ENCODE measurements at regions not wholly inside any gene's neighbourhood (a gene's known extent, or its start where the extent isn't known, plus 50 kb on each side); places are given as distances from the start of the nearest gene placed in this dataset.

- CTCF ChIA-PET (ENCODE audit: unreplicated experiment) = interaction anchor here (1.2 kb wide), 1 partner anchor 17 kb away, joined by 3 read pairs; no protein-coding TSS in a partner anchor
These were observed 96.6 kb upstream of the AKIRIN2 start for GRCh38 chr6:87798393-87799278.

GRCh38 chr6:87794922-87795885, 93.2 kb upstream of the AKIRIN2 start:
- Histone ChIP-seq H3K4me1 (ENCODE audit: insufficient read depth, low read length, poor library complexity, severe bottlenecking) (peaks cover 94% of the 10 kb centered on the region), H3K9me2 (ENCODE audit: insufficient read depth, low read length) (no peaks in the 10 kb centered on the region), H4K20me1 (ENCODE audit: insufficient read depth, low read length) (no peaks in the 10 kb centered on the region), H3K79me2 (ENCODE audit: insufficient read depth, low read depth, low read length) (peaks cover 13% of the 10 kb centered on the region; the same call in 1 of the 2 replicates), H3K9me3 (ENCODE audit: low read length) (no peaks in the 10 kb centered on the region), H3K27ac (ENCODE audit: low read depth, low read length, poor library complexity, severe bottlenecking) (peak overlapping the region; percentile 91), H3K36me3 (ENCODE audit: insufficient read depth, low read length) (no peaks in the 10 kb centered on the region), H3K4me2 (ENCODE audit: low read length) (peak overlapping the region; percentile 82), H2AFZ (ENCODE audit: low read length) (peak overlapping the region; percentile 67), H3K4me3 (ENCODE audit: low read depth, low read length, poor library complexity, severe bottlenecking) (no peak overlapping the region)
- DNase-seq (ENCODE audit: low spot score) = no peak
- ChIA-PET POLR2A (interaction anchor here (0.6 to 6.6 kb wide), 8 partner anchors 11 to 1136 kb away, joined by 3 to 67 read pairs (median 4); partner anchors contain the start of gene AKIRIN2), CTCF (ENCODE audit: unreplicated experiment) (no interaction called here)
- intact Hi-C loops (cut with micrococcal nuclease; ENCODE audit: unreplicated experiment) = loop anchor here (5.0 kb wide), 2 partner anchors 112 to 323 kb away; partner anchors contain the start of gene SLC35A1
- TF ChIP-seq EZH2phosphoT487 (IDR thresholded peaks at IDR 0.05; ENCODE audit: borderline replicate concordance, low read depth, low read length) (no peak), CTCF (conservative IDR thresholded peaks at IDR 0.05; ENCODE audit: low read length) (no peak)
- BruUV-seq (replicated peaks) = no TSS peak

More at GRCh38 chr6:87798393-87799278, 96.6 kb upstream of the AKIRIN2 start:
- no peaks in the 10 kb centered on the region for H3K36me3 ChIP-seq (ENCODE audit: insufficient read depth, low read length)
- TF ChIP-seq CTCF (conservative IDR thresholded peaks at IDR 0.05; ENCODE audit: low read length) (no peak), EZH2phosphoT487 (IDR thresholded peaks at IDR 0.05; ENCODE audit: borderline replicate concordance, low read depth, low read length) (no peak)
- intact Hi-C loops (cut with micrococcal nuclease; ENCODE audit: unreplicated experiment) = loop anchor here (1.0 to 5.0 kb wide), 3 partner anchors 30 to 326 kb away; partner anchors contain the start of gene SLC35A1
- no peaks in the 10 kb centered on the region for H3K9me3 ChIP-seq (ENCODE audit: low read length)
- no TSS peak for BruUV-seq (replicated peaks)
- peaks cover 97% of the 10 kb centered on the region for H3K4me1 ChIP-seq (ENCODE audit: insufficient read depth, low read length, poor library complexity, severe bottlenecking)
- H3K4me3 ChIP-seq (ENCODE audit: low read depth, low read length, poor library complexity, severe bottlenecking) = peak overlapping the region; percentile 66
- H3K27ac ChIP-seq (ENCODE audit: low read depth, low read length, poor library complexity, severe bottlenecking) = peak overlapping the region; percentile 91
- POLR2A ChIA-PET = interaction anchor here (0.6 to 6.6 kb wide), 25 partner anchors 8 to 1556 kb away, joined by 3 to 67 read pairs (median 5); partner anchors contain the start of gene AKIRIN2
- peaks cover 37% of the 10 kb centered on the region; the same call in 1 of the 2 replicates for H3K79me2 ChIP-seq (ENCODE audit: insufficient read depth, low read depth, low read length)
- DNase-seq (ENCODE audit: low spot score) = peak; percentile 59
- H3K9me2 ChIP-seq (ENCODE audit: insufficient read depth, low read length) = no peaks in the 10 kb centered on the region
- H2AFZ ChIP-seq (ENCODE audit: low read length) = peak overlapping the region; percentile 66
- peak overlapping the region; percentile 82 for H3K4me2 ChIP-seq (ENCODE audit: low read length)
- no peaks in the 10 kb centered on the region for H4K20me1 ChIP-seq (ENCODE audit: insufficient read depth, low read length)
